ENCODE measurements at regions not wholly inside any gene's neighbourhood (a gene's known extent, or its start where the extent isn't known, plus 50 kb on each side); places are given as distances from the start of the nearest gene placed in this dataset.

- no peak for TF ChIP-seq CTCF (IDR thresholded peaks at IDR 0.05)
- no peak for TF ChIP-seq FOSL2 (IDR thresholded peaks at IDR 0.05)
- no peak for TF ChIP-seq FOSL2 (CRISPR knock-in tag; IDR thresholded peaks at IDR 0.05)
Observed at GRCh38 chr16:85992359-85992758, 93.4 kb downstream of the IRF8 start.

Measured in A549 (cell line).